ENCODE measurements at regions not wholly inside any gene's neighbourhood (a gene's known extent, or its start where the extent isn't known, plus 50 kb on each side); places are given as distances from the start of the nearest gene placed in this dataset.

DNA sequence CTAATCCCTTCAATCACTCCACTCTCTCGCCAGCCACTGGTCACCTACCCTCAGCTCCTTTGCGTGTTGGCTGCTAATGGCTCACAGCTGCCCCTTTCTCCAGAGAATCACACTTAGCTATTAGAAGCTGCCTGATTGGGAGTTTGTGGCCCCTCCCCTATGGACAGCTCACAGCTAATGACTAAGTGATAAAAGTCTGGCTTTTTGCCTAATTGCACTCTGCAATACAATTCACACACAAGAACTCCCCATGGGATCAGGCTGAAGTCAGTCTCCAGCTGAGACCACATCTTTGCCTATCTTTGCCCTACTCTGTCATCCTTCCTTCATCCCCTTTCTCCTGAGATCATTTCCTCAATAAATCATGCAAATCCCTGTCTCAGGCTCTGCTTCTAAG, 701.9 kb upstream of the RAB6C start:
- no peak for DNase-seq (ENCODE audit: low read depth in 2 of 2)

DNA sequence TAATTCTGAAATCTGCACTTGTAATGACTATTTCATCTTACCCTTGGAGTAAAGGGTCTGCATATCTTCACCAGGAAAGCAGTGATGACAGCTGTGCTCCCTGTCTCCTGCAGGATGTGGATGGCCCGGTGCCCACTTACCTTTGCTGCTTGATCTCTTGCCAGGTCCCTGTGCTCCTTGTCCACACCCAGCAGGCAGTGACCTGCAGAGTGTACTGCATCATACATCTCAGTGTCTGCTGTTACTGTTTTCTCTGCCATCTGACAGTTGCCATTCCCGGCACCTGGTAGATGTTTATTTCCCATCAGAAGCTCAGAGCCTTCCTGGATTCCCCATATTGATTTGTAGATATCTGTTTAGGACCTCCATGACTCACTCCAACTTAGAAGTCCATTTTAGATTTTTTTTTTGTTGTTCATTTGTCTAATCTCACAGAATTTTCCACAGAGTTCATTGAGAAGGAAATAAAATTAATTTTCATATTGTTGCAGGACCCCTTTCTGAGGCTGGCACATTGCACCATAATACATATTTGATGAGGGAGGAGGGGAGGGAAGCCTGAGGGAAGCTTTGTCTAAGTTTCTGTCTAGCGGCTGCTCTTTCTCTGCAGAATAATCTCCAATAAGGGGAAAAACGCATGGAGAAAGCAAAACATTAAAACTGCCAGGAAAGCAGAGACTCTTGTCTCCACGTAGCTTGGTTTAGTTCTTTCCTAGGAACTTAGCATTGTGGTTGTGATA, 697.5 kb upstream of the RAB6C start:
- no peak for DNase-seq (ENCODE audit: low read depth in 2 of 2)

DNA sequence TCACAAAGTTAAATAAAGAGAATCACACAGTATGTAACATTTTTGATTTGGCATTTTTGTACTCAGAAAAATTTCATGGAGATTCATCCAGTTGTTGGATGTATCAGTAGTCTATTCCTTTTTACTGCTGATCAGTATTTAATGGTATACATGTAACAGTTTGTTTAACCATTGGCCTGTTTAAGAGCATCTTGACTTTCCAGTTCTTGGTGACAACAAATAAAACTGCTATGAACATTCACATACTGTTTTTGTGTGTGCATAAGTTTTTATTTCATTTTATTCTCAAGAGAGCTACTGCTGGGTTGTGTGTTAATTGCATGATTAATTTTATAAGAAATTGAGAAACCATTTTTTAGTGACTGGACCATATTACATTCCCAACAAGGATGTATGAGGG, 694.5 kb upstream of the RAB6C start:
- no peak for DNase-seq (ENCODE audit: low read depth in 2 of 2)

DNA sequence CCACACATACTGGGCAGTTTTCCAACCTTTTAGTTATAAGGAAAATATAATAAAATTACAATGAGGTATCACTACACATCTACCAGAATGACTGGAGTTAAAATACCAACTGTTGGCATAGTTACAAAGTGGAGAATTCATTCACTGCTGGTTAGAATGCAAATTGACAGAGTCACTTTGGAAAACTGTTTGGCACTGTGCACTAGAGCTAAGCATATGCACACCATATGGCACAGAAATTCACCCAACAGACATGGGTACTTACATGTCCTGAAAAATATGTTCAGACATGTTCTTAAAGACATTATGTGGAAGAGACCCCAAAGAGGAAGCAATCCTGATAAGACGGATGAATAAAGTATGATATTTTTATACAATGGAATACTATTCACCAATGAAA, 686.1 kb upstream of the RAB6C start:
- no peak for DNase-seq (ENCODE audit: low read depth in 2 of 2)

DNA sequence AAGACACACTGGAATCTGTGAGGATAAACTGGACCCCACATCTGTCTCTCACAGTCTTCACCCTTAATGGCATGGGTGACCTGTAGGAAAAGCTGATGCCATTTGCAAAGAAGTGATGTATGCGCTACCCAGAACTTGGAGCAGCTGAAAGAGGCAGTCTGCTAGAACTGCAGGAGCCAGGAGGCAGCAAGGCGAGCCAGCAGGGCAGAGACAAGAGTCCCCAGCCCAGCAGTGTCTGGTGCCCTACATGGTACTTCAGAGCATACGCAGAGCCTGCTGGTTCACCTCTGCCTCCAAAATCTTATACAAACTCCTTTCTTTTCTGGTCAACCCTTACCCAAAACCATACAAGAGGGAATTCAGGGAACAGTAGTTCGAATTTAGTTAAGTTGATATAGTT, 683.1 kb upstream of the RAB6C start:
- DNase-seq (ENCODE audit: low read depth in 2 of 2): no peak

DNA sequence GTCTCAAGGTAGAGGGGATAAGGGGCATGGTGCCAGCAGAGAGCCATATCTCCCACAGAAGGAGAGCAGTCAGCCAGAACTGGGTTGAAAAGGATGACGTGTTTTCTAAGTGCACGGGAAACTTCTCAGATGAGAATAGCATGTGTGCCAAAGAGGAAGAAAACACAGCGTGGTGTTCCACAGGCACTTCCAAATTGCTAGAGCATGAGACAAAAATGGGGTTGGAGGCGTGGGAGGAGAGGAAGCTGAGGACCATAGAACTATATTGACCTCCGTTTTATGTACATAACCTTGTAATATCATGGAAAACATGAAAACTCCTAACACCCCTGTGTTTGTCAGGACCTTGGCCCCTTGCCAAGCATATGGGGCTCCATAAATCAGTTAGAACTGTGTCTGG, 682.7 kb upstream of the RAB6C start:
- DNase-seq (ENCODE audit: low read depth in 2 of 2): no peak

DNA sequence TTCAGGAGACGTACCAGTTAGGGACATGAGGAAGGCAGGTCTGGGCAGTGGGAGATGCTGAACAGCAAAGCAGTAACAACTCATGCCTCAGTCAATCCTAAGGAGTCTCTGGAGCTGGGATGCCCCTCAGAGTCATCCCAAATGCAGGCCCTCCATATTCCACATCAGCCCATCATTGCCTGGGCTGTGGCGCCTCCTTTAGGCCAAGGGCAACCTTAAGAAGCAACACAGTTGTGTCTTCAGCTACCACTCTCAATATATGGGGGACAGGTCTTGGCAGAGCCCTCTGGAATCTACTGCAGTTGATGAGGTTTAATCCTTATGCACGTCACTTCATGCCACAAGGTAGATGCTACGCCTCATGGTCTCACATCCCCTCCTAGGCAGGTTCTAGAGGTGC, 682.0 kb upstream of the RAB6C start:
- DNase-seq (ENCODE audit: low read depth in 2 of 2): no peak

DNA sequence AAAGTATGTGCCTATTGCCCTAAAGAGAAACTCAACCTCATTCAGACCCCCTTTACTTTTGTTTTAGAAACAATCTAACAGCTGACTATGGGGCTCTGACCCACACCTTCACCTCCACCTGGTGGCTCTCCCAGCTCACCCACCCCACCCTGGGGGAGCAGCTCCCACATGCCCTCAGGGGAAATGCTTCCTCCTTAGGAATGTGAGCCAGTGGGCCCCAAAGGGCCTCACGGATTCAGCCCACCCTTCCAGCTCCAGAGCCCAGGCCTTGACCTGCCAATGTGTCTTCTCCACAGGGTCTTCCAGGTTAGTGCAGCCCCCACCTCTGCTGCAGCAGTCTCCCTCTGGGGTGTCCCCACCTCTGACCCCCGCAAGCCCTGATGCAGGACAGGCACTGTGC, 680.1 kb upstream of the RAB6C start:
- no peak for DNase-seq (ENCODE audit: low read depth in 2 of 2)

DNA sequence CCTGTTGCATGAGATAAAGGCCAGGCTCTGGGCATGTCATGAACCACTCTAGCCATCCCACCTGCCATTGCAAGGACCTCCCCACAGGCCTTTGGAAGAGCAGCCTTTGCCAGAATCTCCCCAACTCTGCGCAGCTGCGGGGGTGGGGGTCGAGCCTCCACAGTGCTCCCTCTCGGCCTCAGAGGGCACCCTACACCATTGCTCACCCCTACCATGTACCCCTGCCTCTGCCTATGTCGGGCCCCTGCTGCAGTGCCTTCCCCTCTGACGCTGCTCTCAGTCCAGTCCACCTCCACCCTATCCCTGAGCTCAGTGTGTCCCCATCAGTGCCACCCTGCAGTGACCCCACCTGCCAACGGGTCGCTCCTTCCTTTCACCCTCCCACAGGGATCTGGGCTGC, 679.7 kb upstream of the RAB6C start:
- DNase-seq (ENCODE audit: low read depth in 2 of 2): no peak

DNA sequence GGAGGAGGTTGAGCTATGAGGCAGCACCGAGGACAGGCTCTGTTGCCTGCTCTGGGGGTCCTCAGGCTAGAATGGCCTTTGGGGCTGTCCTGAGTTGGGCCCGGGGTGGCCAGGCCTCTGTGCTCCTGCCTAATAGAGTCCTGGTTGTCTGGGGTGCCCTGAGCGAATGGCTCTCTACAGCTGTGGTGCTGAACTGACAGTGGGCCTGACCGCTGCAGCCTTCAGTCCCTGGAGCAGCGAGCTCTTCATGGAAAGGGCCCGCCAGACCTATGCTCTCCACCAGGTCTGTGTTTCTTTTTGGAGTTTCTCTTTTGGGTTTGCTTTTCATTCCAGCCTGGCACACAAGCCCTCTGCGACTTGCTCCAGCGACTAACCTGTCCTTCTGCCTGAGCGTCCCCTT, 679.0 kb upstream of the RAB6C start:
- no peak for DNase-seq (ENCODE audit: low read depth in 2 of 2)

DNA sequence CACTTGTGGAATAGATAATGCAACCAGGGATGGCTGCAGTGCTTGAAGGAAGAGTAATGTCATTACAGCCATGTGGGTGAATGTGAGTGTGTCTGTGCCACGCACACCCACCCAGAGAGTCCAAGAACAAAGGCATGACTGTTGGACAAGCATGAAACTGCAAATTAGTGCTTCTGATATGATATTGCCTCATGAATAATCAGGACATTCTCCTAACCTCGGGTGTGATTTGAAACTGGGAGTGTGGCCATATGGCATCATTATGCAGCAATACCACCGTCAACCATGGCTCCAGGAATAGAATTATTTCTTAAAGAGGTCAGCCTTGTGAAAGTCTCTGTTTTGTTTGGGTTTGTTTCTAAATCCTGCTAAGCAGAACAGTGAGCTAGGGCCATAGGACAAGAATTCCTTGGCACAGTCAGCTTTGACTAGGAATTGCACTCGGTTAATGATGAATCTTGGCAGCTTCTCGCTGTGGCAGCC, 678.0 kb upstream of the RAB6C start:
- no peak for DNase-seq (ENCODE audit: low read depth in 2 of 2)

DNA sequence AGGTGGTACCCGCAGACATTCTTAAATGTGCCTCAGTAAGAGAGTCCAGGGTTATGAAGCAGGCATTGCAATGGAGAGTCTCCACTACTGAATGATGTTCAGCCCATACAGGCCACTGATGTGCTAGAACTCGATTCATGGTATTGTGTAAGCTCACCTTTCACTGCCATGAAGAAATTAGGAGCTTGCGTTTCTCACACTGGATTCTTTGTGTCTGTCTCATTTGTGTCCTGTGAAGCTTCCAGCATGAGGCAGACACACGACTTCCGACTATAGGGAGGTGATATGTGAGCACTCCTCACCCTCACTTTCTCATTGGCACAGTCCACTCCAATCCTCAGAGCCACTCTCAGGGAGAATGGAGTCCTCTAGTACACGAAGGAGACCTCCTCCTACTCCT, 677.4 kb upstream of the RAB6C start:
- no peak for DNase-seq (ENCODE audit: low read depth in 2 of 2)

DNA sequence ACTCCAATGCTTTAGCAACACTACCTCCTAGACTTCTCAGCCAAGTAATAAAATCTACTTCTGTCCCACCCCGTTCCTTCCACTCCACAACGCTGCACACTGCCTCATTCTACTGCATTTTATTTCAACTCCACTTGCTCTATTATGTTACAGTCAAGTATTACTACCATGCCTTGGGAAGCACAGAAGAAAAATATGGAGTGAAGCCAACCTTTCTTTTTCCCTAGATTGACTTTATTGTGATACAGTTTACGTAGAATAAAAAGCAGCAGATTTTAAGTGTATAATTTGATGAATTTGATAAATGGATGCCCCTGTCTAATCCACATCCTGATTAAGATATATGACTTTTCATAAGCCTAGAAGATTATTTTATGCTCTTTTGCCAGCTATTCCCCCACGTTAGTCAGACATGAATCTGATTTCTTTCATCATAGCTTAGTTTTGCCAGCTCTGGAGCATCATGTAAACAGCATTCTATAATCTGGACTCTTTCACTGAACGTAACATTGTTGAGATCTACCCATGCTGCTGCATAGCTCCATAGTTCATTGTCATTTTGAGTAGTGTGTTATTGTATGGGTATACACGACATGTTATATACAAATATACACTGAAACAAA, 676.8 kb upstream of the RAB6C start:
- DNase-seq (ENCODE audit: low read depth in 2 of 2): no peak

DNA sequence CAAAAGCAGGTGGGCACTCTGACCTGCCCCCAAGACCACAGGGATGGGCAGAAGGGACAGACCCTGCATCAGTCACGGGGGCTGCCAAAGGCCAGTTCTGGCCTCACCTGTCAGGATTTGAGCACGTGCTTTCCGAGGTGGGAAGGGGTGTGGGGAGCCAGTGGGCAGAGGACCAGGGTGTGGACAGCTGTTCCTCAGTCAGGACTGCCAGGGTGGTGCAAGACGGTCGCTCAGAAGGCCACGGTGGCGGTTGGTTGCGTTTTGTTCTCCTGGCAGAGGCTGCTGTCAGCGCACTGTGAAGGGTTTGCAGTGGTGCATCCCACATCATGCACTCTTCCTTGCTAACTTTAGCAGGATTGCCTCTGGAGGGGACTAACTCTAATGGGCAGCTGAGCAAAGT, 665.3 kb upstream of the RAB6C start:
- no peak for DNase-seq (ENCODE audit: low read depth in 2 of 2)

DNA sequence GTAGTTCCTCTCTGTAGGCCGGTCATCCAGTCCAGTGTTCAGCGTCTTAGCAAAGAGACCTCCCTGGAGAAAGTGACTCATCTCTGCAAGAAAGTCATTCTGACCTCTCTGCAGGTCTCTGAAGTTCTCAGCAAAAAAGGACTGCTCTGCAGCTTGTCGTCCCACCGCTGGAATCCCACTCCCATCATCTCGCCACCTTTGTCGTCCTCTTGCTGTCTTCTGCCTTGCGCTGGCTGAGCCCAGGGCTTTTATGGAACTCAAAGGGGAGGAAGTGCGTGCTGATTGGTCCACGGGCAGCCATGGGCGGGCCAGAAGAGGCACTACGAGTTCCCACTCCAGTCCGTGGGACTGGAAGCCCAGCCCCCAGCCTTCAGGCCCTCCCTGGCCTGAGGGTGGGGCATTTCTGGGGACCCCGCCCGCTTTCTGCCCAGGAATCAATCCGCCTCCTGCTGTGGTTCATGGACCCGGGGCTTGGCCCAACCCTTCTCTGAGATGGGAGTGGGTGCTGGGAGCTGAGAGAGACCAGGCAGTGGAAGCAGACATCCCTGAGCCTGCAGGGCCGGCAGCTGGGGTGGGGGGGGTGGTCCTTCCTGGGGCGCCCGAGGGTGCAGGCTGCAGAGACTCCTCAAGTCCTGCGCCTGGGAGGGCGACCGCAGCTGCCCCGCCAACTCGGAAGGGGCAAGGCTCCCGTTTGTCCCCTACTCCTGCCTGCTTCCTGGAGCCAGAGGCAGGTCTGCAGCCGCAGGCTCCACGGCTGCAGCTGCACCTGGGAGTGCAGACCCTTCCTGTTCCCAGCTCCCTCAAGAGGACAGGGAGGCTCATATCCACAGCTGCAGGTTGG, 660.7 kb upstream of the RAB6C start:
- no peak for DNase-seq (ENCODE audit: low read depth in 2 of 2)

DNA sequence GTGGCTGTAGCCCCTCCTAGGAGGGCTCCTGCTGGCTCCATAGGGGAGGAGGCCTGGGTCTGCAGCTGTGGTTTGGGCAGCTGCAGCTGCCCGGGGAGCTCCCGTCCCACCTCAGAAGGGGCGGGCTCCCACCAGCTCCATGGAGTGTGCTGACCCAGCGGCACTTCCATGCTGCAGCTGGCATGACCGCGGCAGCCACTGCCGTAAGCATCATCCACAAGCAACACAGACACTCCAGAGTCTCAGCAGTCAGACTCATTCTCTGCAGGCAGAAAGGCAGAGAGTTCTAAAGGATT, 660.1 kb upstream of the RAB6C start:
- no peak for DNase-seq (ENCODE audit: low read depth in 2 of 2)

DNA sequence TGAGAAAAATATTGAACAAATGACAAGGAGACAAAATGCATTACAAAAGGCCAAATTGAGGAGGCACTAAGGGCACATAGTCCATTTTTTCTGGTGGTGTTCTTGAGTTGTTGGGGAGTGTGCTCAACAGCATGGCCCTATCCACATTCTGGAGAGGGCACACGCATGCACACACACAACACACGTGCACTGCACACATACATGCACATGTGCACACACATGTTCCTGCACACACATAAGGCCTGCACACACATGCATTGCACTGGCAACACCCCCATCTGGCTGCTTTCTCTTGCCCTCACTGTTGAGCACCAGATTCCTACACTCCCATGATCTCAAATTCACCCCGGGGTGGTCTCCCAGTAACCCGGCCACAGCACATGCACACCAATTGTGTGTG, 659.2 kb upstream of the RAB6C start:
- no peak for DNase-seq (ENCODE audit: low read depth in 2 of 2)

DNA sequence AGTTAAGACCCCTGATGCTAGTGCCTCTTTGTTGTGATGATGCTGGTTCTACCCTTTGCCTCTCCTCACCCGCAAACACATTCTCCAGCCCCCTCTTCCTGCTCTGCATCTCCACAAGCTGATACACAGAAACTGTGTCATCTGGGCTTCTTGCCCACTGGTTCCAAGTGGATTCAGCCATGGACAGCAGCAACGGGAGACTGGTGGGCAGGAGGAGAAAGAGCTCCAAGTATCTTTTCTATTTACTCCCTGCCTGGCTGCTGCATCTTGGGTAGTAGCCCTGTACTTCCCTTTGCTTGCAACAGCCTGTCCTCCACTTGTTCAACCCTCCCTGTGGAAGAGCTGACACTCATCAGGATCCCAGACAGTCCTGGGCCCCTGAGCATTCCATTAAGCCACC, 655.1 kb upstream of the RAB6C start:
- DNase-seq (ENCODE audit: low read depth in 2 of 2): no peak

DNA sequence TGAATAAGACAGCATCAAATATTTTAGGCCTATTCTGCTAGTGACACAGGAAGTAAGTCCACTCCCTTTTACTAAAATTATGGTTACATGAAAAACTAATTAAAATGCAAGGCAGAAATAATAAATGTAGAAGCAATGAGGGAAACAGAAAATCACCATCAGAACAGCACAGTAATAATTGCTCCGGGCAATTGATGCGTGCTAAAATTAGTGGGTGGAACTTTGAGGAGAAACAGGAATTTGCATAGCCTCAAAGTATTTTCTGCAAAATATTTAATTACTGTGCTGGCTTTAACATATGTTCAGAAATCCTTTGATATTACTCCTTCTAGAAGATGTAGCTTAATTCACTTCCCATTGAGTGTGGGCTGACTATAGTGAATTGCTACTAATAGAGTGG, 654.3 kb upstream of the RAB6C start:
- no peak for DNase-seq (ENCODE audit: low read depth in 2 of 2)

DNA sequence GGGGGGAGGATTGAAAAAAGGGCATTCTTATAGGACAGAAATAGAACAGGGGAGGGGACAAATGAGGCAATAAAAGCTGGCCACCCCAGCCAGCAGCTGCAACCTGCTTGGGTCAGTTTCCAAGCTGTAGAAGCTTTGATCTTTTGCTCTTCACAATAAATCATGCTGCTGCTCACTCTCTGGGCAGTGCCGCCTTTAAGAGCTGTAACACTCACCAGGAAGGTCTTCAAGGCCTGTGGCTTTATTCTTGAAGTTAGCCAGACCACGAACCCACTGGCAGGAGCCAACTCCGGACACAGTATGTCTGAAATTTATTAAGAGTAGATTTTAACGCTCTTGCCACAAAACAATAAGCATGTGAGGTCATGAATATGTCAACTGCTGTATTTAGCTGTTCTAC, 649.9 kb upstream of the RAB6C start:
- DNase-seq (ENCODE audit: low read depth in 2 of 2): no peak

DNA sequence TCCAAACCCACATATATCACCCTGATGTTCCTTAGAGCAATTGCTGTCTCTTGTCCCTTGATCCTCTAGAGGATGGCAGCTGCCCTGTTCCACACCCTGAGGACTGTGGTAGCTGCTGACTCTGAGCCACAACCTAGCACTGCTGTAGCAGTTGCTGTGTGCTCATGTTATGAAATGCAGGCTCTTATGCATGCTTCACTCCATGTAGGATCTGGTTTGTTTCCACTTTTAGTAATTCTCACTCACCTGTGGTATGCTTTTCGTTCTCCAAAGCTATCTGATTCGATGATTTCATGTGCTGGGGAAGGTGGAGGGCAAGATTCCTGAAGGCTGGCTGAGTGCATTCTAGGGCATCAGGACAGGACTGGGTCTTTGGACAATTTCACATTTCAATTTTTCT, 649.0 kb upstream of the RAB6C start:
- DNase-seq (ENCODE audit: low read depth in 2 of 2): no peak

DNA sequence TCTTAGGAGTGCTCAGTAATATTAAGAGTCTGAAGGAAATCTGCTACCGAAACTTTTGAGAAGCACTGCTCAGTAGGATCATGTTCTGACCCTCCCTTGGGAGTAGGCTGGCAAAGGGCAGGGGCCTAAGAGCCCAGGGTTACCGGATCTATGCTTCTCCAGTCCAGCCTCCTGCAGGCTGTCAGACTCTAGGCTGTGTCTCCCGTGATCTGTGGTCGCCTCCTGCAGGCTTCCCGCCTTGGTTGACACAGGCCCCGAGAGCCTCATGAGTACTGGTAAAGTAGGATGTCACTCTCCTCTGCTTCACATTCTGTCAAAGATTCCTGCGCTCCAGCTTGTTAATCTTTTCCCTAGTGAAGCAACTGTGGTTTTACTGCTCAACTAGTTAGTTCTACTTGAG, 647.8 kb upstream of the RAB6C start:
- no peak for DNase-seq (ENCODE audit: low read depth in 2 of 2)

DNA sequence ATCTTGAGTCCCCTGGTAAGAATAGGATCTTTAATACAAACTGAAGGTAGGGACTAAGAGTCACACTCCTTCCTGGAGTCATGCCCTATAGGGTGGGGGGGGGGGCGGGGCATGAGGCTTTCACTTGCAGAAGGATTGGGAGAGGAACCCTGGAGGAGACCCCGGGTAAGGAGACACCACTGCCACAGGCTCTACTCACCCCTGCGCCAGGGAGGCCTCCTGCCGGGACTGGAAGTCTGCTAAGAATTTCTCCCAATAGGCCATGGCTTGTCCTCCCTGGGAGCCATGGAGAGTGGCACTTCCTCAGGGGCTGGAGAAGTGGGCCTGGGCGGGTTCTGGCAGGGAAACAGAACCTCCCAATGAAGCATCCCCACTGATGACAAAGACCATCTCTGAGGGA, 645.3 kb upstream of the RAB6C start:
- no peak for DNase-seq (ENCODE audit: low read depth in 2 of 2)
